ENCODE measurements at regions not wholly inside any gene's neighbourhood (a gene's known extent, or its start where the extent isn't known, plus 50 kb on each side); places are given as distances from the start of the nearest gene placed in this dataset.
"Not testable (repeated sequence)": the region's sequence is repeated elsewhere in the genome, so short reads cannot be mapped to it uniquely, and the experiment has no call there.

DNA sequence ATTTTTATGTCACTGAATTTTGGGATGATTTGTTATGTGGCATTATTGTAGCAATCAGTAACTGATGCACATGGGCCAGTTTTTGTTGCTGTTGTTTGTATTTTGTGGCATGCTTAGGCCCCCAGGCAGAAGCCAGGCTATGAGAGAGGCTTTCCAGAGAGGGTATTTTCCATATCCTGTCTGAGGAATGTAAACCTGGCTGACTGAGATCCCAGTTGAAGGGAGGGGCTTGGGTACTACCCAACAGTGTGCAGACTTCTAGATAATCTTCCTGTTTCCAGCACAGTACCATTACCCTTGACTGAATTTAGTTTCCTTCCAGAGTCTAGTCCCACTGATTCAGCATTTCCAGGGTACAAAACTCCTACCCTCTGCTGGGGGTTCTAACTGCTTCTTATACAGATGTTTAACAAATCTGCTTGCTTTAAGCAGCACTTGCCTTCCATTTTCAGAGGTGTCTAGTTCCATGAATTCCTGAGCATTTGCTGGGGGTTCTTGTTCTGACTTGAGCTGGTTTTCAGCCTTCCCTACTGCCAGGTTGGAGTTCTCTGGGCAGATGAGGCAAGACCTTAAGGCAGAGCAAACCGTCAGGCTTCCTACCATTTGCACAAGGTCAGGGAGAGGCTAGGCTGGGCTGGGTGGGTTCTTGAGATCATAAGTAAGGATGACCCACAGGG is 104.7 kb upstream of the EGFL6 start:
- intact Hi-C loops (cut with DNase I; ENCODE audit: low total_unique reads) = no loop called here
- TF ChIP-seq POLR2A (IDR thresholded peaks at IDR 0.05) = no peak
- TF ChIP-seq POLR2AphosphoS5 (IDR thresholded peaks at IDR 0.05) = no peak
- TF ChIP-seq, protein P1, sequence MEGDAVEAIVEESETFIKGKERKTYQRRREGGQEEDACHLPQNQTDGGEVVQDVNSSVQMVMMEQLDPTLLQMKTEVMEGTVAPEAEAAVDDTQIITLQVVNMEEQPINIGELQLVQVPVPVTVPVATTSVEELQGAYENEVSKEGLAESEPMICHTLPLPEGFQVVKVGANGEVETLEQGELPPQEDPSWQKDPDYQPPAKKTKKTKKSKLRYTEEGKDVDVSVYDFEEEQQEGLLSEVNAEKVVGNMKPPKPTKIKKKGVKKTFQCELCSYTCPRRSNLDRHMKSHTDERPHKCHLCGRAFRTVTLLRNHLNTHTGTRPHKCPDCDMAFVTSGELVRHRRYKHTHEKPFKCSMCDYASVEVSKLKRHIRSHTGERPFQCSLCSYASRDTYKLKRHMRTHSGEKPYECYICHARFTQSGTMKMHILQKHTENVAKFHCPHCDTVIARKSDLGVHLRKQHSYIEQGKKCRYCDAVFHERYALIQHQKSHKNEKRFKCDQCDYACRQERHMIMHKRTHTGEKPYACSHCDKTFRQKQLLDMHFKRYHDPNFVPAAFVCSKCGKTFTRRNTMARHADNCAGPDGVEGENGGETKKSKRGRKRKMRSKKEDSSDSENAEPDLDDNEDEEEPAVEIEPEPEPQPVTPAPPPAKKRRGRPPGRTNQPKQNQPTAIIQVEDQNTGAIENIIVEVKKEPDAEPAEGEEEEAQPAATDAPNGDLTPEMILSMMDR (IDR thresholded peaks at IDR 0.05) = no peak
- Histone ChIP-seq H3K27ac (no peak overlapping the region), H3K36me3 (no peaks in the 10 kb centered on the region), H3K27me3 (no peaks in the 10 kb centered on the region), H3K4me3 (no peak overlapping the region), H3K9me3 (peaks cover 0 to 13% (median 6%) of the 10 kb centered on the region in 4 donors), H3K4me1 (no peaks in the 10 kb centered on the region)
- no peak for DNase-seq
- WGBS, 5 donors = 75 to 100% (median 93%) methylated on average over 1 of the region's 1 CpG

DNA sequence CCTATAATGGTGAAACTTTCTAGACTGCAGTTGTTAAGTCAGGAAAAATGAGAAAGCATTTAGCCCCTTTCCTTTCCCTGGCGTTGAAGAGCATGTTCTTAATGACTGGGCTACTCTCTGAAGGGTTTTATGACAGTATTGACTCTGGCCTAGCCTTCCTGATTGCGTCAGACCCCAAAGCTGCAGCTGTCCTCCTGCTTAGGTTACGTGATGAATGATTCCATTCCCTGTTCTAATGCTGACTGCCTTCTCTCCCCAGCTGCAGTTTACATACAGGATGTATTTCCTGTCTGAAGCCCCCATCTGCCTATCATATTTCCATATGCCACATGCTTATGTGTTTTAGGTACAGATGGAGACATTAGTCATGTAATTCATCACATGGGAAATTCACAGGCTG is 105.8 kb upstream of the EGFL6 start:
- H3K4me3 ChIP-seq = no peak overlapping the region
- H3K9me3 ChIP-seq = peaks cover 0 to 13% (median 6%) of the 10 kb centered on the region in 4 donors
- H3K36me3 ChIP-seq = no peaks in the 10 kb centered on the region
- no peaks in the 10 kb centered on the region for H3K27me3 ChIP-seq
- intact Hi-C loops (cut with DNase I; ENCODE audit: low total_unique reads) = no loop called here
- H3K4me1 ChIP-seq = no peaks in the 10 kb centered on the region
- peak overlapping the region in 1 of 5 donors; percentile 52 for H3K27ac ChIP-seq
- WGBS, 5 donors = 41 to 63% (median 51%) methylated on average over 3 of the region's 3 CpGs
- peak in 1 of 3 donors; percentile 17 for TF ChIP-seq POLR2AphosphoS5 (IDR thresholded peaks at IDR 0.05)
- TF ChIP-seq, protein P1 (IDR thresholded peaks at IDR 0.05) = no peak
- no peak for TF ChIP-seq POLR2A (IDR thresholded peaks at IDR 0.05)
- no peak for TF ChIP-seq EP300 (IDR thresholded peaks at IDR 0.05)
- DNase-seq = peak in 1 of 2 donors; percentile 76

DNA sequence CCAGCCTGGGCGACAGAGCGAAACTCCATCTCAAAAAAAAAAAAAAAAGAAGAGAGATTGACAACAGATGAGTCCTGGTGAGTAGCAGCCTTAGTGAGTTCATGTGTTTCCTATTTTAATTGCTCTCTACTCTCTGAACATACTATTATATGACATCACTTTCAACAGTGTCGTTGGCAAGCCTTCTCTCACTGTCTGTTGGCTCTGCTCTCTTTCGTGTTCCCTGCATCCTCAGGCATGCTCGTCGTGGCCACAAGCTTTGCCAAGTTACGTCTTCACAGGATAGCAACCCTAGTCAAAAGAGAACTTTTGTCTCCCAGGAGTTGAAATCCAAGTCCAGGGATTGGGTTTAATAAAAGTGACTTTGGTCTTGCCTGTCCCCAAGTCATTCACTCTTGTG is 117.1 kb upstream of the EGFL6 start:
- no peaks in the 10 kb centered on the region for H3K9me3 ChIP-seq
- no peaks in the 10 kb centered on the region for H3K4me1 ChIP-seq
- H3K27me3 ChIP-seq = no peaks in the 10 kb centered on the region
- DNase-seq = peak in 1 of 2 donors; percentile 29
- no peaks in the 10 kb centered on the region for H3K36me3 ChIP-seq
- no peak overlapping the region for H3K4me3 ChIP-seq
- no peak overlapping the region for H3K27ac ChIP-seq
- intact Hi-C loops (cut with DNase I; ENCODE audit: low total_unique reads) = no loop called here
- TF ChIP-seq, protein P1 (IDR thresholded peaks at IDR 0.05) = no peak
- TF ChIP-seq POLR2A (IDR thresholded peaks at IDR 0.05) = no peak
- TF ChIP-seq POLR2AphosphoS5 (IDR thresholded peaks at IDR 0.05) = no peak
- TF ChIP-seq EP300 (IDR thresholded peaks at IDR 0.05) = no peak
- 85 to 94% (median 87%) methylated on average over 7 of the region's 7 CpGs for WGBS, 5 donors

DNA sequence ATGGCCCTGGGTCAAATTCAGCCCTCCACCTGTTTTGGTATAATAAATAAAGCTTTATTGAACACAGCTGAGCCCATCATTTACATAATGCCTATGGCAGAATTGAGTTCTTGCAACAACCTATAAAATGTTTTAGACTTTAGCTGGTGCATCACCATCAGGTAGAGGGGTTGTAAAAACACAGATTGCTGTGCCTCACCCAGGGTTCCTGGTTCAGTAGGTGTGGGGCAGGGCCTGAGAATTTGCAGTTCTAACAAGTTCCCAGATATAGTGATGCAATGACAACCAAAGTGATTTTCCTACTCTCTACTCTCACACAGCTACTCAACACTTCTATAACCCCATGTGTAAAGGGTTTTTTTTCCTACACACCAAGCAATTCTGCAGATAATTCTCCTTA is 120.0 kb upstream of the EGFL6 start:
- H3K27ac ChIP-seq = no peak overlapping the region
- H3K36me3 ChIP-seq = no peaks in the 10 kb centered on the region
- H3K9me3 ChIP-seq = peaks cover 0 to 9% (median 3%) of the 10 kb centered on the region in 4 donors
- H3K4me1 ChIP-seq = no peaks in the 10 kb centered on the region
- H3K4me3 ChIP-seq = no peak overlapping the region
- intact Hi-C loops (cut with DNase I; ENCODE audit: low total_unique reads) = no loop called here
- no peak for DNase-seq
- no peaks in the 10 kb centered on the region for H3K27me3 ChIP-seq
- TF ChIP-seq EP300 (IDR thresholded peaks at IDR 0.05) = no peak

GRCh38 chrX:13448941-13449340 is 120.5 kb upstream of the EGFL6 start:
- 71 to 97% (median 83%) methylated on average over 2 of the region's 2 CpGs for WGBS, 5 donors
- intact Hi-C loops (cut with DNase I; ENCODE audit: low total_unique reads) = no loop called here

DNA sequence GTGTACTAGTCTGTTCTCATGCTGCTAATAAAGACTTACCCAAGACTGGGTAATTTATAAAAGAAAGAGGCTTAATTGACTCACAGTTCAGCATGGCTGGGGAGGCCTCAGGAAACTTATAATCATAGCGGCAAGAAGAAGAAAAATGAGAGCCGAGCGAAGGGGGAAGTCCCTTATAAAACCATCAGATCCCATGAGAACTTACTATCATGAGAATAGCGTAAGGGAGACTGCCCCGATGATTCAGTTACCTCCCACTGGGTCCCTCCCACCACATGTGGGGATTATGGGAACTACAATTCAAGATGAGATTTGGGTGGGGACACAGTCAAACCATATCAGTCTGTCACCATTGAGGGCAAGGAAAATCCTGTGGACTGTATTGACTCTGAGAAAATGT is 121.8 kb upstream of the ATXN3L start:
- H3K36me3 ChIP-seq; H3K4me1 ChIP-seq; H3K27ac ChIP-seq; H3K4me3 ChIP-seq; DNase-seq; intact Hi-C loops (cut with DNase I; ENCODE audit: low total_unique reads); H3K27me3 ChIP-seq: not testable (repeated sequence)
- 88 to 97% (median 94%) methylated on average over 5 of the region's 5 CpGs for WGBS, 5 donors
- H3K9me3 ChIP-seq = peaks cover 0 to 11% (median 5%) of the 10 kb centered on the region in 4 donors

More at GRCh38 chrX:13448941-13449340, 120.5 kb upstream of the EGFL6 start:
- Histone ChIP-seq H3K9me3 (peaks cover 0 to 11% (median 5%) of the 10 kb centered on the region in 4 donors), H3K4me1 (no peaks in the 10 kb centered on the region), H3K27ac (no peak overlapping the region), H3K27me3 (no peaks in the 10 kb centered on the region), H3K36me3 (no peaks in the 10 kb centered on the region), H3K4me3 (no peak overlapping the region)
- DNase-seq = no peak
- TF ChIP-seq EP300 (IDR thresholded peaks at IDR 0.05) = no peak

Data from stomach (tissue), 8 donors.